Frontal cortex (tissue), 3 donors: ENCODE measurements at regions not wholly inside any gene's neighbourhood (a gene's known extent, or its start where the extent isn't known, plus 50 kb on each side); places are given as distances from the start of the nearest gene placed in this dataset.
"Not testable (repeated sequence)": the region's sequence is repeated elsewhere in the genome, so short reads cannot be mapped to it uniquely, and the experiment has no call there.

ENCODE experiments used
- DNase-seq, 2 donors: peaks; one replicate each; pipeline ENCODE4 v3.0.0; 2012; ENCODE audit warnings: low spot score in 2 of 2
- FAIRE-seq: peaks from 2 replicates; lab custom pipeline; 2012; peaks lifted over from hg19 to GRCh38; lab: Jason Lieb, UNC
- donor health status: control.
- donor health status: control.
- donor health status: control.

DNA sequence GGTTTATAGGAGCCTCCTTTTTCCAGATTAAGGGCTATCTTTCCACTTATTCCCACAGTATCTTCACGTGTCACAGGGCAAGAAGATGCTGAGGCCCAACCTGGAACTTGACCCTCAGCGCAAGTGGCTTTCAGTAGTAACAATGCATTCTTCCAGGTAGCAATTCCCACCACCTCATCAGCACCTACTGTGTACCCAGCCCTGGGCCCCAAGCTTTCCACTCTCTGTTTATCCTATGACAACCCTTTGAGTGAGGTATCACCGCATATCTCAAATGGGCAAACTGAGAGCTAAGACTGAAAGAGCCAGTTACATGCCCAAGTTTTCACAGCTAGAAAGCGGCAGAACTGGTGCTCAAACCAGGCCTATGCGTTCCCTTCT is 88.2 kb downstream of the CPN2 start:
- DNase-seq (no peak), FAIRE-seq (no peak)

DNA sequence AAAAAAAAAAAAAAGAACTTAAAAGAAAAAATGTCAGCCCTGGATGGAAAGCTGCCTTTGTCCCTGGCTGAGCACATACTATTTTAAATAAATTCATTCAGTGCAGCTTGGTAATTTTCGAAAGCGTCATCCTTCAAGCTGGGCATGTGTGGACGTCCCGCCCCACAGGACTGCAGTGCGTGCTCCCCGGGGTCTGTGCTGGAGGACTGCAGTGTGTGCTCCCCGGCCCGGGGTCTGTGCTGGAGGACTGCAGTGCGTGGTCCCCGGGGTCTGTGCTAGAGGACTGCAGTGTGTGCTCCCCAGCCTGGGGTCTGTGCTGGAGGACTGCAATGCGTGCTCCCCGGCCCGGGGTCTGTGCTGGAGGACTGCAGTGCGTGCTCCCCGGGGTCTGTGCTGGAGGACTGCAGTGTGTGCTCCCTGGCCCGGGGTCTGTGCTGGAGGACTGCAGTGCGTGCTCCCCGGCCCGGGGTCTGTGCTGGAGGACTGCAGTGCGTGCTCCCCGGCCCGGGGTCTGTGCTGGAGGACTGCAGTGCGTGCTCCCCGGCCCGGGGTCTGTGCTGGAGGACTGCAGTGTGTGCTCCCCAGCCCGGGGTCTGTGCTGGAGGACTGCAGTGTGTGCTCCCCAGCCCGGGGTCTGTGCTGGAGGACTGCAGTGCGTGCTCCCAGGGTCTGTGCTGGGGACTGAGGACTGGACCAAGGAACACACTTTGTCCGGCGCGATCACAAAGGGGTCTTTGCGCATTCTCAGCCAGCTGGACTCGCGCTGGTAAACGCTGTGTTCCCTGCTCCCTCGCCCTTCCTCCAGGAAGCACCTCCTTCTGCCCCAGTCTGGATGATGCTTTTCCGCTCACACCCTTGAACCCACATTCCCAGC is 86.3 kb downstream of the CPN2 start:
- FAIRE-seq, DNase-seq: not testable (repeated sequence)

- FAIRE-seq (no peak), DNase-seq (peak in 1 of 2 donors; percentile 64)
These were observed 85.6 kb downstream of the CPN2 start for GRCh38 chr3:194265505-194265892.

- FAIRE-seq (no peak), DNase-seq (no peak)
These were observed 84.8 kb downstream of the CPN2 start for GRCh38 chr3:194265996-194266964.

- FAIRE-seq = no peak
- DNase-seq = no peak
These were observed 83.1 kb downstream of the CPN2 start for GRCh38 chr3:194267744-194268653.

DNA sequence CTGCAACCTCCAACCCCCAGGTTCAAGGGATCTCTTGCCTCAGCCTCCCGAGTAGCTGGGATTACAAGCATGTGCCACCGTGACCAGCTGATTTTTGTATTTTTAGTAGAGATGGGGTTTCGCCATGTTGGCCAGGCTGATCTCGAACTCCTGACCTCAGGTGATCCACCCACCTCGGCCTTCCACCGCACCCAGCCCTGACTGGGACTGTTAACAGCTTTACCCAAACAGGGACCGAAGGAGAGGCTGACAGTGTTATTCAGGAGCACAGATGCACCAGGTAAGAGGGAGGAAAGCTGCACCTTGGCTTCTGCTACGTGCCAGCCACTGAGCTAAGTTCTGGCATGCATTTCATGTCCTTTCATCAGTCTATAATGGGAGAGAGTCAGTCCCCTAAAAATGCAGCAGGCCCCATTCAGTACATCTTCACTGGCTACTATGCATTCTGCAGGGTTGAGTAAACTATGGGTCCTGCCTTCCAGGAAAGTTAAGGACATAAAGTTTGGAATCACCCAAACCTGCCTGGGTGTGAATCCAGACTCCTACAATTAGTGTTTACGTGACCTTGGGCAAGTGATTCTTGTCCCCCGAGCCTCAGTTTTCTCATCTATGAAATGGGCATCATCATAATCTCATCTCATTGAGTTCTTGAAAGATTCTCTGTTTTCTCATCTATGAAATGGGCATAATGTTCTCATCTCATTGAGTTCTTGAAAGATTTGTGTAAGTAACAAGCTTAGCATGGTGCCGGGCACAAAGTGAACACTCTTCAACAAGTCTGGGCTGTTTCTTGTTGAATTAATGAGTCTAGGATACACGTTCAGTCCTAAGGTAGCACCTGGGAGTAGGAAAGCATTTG is 82.2 kb downstream of the CPN2 start:
- DNase-seq (no peak), FAIRE-seq (no peak)

- DNase-seq (peak in 1 of 2 donors; percentile 64), FAIRE-seq (no peak)
These were observed 81.5 kb downstream of the CPN2 start for GRCh38 chr3:194269610-194270145.

DNA sequence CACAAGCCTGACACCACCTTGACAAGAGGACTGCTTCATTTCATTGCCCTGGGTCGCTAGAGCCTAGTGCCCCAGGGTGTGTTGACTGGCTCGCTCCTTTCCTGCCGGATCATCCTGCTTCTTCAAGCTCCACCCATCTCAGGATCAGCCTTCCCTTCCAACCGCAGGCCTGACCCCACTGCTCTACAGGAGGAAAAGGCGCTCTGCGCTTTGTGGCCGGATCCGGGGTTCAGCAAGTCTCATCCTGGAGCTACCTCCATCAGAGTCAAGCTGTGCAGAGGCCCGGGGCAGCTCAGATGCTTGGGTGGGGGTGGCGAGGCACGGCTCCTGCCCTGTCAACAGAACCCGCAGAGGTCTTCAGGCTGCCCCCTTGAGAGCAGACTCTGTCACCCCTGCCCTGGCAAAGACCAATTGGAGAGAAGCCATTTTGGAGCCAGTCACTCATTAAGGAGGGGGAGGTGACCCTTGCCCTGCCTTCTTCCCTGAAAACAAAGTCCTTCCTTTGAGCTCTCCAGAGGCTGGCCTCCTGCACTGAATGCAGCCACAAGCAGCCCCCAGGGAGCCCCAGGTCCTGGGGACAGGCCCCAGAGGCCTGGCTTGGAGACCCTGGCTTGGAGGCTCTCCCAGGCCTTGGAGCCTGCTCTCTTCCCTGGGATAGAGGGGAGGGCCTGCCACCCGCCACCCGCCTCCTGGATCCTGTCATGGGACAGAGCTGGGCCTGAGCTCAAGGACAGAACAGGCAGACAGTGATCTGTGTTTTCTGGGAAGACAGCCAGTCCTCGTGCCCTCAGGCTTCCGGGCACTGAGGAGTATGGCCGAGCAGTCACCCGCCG is 80.3 kb downstream of the CPN2 start:
- peak; percentile 87 to 89 for DNase-seq
- FAIRE-seq = no peak

- FAIRE-seq = no peak
- DNase-seq = no peak
These were observed 79.6 kb downstream of the CPN2 start for GRCh38 chr3:194271460-194272035.

DNA sequence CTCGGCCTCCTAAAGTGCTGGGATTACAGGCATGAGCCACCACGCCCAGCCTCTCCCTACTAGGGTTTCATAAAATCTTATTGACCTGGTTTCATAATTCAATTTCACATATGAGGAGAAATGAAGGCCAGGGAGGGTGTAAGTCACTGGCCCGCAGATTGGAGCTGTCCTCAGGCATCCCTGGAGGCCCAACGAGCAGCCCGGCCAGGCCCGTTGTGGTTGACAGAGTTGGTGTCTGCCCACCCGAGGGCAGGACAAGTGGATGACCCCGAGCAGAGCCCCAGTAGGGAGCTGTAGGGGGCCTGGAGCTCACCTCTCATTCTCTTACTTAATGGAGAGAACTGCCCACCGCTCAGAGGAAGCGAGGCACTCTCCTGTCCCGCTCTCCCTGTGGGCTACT is 78.9 kb downstream of the CPN2 start:
- FAIRE-seq = no peak
- no peak for DNase-seq

GRCh38 chr3:194272861-194273742 is 78.0 kb downstream of the CPN2 start:
- DNase-seq (no peak), FAIRE-seq (no peak)

- no peak for FAIRE-seq
- DNase-seq = no peak
These were observed 77.3 kb downstream of the CPN2 start for GRCh38 chr3:194273743-194274310.

- FAIRE-seq = no peak
- DNase-seq = no peak
These were observed 76.6 kb downstream of the CPN2 start for GRCh38 chr3:194274424-194275085.

DNA sequence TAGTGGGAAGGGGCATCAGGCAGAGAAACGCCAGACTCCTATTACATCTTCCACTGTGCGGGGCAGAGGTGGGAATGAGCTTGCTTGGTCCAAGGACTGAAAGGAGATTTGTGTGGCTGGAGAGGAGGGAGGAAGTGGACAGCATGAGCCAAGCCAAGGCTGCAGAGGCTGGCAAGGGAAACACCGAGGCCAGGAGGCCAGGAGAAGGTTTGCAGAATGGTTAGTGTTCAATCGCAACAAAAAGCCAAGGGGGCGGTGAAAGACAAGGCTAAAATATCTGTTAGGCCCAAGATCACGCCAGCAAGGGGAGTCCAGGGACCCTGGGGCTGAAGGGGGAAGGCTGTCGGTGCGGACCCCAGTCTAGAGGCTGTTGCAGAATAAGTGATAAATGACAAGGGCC is 75.8 kb downstream of the CPN2 start:
- FAIRE-seq (no peak), DNase-seq (no peak)

DNA sequence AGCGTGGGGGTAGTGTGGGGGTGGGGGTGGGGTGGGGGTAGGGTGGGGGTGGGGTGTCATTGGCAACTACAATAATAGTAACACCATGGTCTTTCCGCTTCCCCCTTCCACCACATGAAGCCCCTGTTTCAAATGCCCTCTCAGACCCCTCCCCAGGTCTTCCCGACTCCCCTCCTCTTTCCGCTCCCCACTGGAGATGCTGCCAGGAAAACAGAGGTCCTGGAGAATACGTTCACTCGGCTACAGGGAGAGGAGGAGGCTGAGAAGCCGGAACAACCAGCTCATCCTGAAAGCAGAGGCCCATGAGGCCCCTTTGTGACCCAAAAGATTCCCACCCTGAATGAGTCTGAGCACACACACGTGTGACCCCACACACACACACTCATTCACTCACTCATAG is 75.4 kb downstream of the CPN2 start:
- FAIRE-seq (no peak), DNase-seq (no peak)

- FAIRE-seq = no peak
These were observed 74.4 kb downstream of the CPN2 start for GRCh38 chr3:194276768-194277103.

More at GRCh38 chr3:194276768-194277103, 74.4 kb downstream of the CPN2 start:
- no peak for DNase-seq
